ENCODE measurements at regions not wholly inside any gene's neighbourhood (a gene's known extent, or its start where the extent isn't known, plus 50 kb on each side); places are given as distances from the start of the nearest gene placed in this dataset.

GRCh38 chr2:149827585-149828126 lies 240.1 kb upstream of the MMADHC start:
- TF ChIP-seq CTCF (IDR thresholded peaks at IDR 0.05) = no peak
- no peak for TF ChIP-seq POLR2A (IDR thresholded peaks at IDR 0.05)
